ENCODE measurements at regions not wholly inside any gene's neighbourhood (a gene's known extent, or its start where the extent isn't known, plus 50 kb on each side); places are given as distances from the start of the nearest gene placed in this dataset.

DNA sequence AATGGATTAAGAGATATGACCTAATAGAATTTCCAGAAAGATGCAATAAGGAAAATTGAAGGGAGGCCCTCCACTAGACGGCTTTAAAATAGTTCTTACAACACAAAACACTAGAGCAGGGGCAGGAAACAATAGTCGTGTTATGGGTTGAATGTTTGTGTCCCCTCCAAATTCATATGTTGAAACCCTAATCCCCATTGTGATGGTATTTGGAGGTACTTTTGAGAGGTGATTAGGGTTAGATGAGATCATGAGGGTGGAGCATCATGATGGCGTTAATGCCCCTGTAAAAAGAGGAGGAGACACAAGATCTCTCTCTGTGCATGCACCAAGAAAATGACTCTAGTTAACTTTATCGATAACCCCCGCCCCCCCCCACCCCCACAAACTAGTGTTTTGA is 104.0 kb upstream of the HMGN3 start:
- no peak for DNase-seq (ENCODE audit: low read depth, low spot score)
- H3K4me3 ChIP-seq (ENCODE audit: low read depth, low read length): no peak overlapping the region
- TF ChIP-seq, protein P1, sequence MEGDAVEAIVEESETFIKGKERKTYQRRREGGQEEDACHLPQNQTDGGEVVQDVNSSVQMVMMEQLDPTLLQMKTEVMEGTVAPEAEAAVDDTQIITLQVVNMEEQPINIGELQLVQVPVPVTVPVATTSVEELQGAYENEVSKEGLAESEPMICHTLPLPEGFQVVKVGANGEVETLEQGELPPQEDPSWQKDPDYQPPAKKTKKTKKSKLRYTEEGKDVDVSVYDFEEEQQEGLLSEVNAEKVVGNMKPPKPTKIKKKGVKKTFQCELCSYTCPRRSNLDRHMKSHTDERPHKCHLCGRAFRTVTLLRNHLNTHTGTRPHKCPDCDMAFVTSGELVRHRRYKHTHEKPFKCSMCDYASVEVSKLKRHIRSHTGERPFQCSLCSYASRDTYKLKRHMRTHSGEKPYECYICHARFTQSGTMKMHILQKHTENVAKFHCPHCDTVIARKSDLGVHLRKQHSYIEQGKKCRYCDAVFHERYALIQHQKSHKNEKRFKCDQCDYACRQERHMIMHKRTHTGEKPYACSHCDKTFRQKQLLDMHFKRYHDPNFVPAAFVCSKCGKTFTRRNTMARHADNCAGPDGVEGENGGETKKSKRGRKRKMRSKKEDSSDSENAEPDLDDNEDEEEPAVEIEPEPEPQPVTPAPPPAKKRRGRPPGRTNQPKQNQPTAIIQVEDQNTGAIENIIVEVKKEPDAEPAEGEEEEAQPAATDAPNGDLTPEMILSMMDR (IDR thresholded peaks at IDR 0.05; ENCODE audit: low read depth, low read length): no peak
- in situ Hi-C loops (cut with HindIII; ENCODE audit: low sequenced_read_pairs): no loop called here

DNA sequence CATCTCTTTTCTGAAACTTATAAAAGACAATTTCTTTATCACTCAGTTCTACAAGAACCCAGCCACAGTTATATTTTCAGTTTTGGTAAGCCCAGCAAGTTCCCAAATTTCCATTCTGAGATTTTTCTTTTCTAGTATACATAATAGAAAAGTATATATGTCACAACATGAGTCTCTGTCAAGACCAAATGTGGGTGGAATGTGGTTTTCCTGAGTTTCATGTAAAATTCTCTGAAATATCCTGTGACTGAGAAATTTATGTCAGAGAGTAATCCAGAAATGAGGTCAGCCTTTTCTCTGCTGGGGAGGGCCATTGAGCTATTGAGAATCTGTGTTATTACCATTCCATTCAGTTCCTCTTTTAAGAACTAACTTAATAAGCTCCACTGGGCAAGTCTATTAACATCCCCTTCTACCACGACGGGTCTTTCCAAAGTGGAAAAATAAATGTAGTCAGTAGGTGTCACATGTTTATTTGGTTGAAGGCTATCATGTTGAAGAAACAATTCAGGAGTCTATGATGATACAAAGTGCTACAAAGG is 100.7 kb upstream of the HMGN3 start:
- in situ Hi-C loops (cut with HindIII; ENCODE audit: low sequenced_read_pairs): no loop called here
- DNase-seq (ENCODE audit: low read depth, low spot score): no peak
- TF ChIP-seq, protein P1 (IDR thresholded peaks at IDR 0.05; ENCODE audit: low read depth, low read length): no peak
- no peak overlapping the region for H3K4me3 ChIP-seq (ENCODE audit: low read depth, low read length)

DNA sequence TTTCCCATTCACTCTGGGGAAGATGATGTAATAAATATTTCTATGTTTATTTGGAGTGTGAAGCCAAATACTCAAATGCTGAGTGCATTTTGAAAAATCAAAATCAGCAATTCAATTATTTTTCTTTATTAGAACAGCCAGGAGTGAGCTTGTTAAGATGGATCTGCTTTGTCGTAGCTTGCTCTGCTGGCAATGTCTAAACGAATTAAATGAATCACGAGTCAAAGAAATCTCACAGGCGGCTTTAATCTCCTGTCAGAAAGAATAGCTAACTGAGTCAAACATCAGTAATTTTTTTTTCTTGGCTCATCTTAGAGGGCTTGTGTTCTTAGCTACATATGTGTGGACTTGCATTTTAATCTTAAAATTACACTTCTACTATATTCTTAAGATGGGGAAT is 100.2 kb upstream of the HMGN3 start:
- DNase-seq (ENCODE audit: low read depth, low spot score): no peak
- TF ChIP-seq, protein P1 (IDR thresholded peaks at IDR 0.05; ENCODE audit: low read depth, low read length): no peak
- in situ Hi-C loops (cut with HindIII; ENCODE audit: low sequenced_read_pairs): no loop called here
- no peak overlapping the region for H3K4me3 ChIP-seq (ENCODE audit: low read depth, low read length)

DNA sequence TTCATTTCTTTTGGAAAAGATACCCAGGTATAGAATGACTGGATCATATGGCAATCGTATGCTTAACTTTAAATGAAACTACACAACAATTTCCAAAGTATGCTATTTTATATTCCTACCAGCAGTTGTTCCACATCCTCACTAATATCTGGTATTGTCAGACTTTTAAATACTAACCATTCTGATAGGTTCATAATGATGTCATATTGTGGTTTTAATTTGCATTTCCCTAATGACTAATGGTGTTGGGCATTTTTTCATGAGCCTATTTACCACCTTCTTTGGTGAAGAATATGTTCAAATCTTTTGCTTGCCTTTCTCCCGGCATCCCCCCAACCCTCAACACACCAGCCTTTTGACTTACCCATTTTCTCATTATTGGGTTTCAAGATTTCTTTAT is 96.2 kb upstream of the HMGN3 start:
- TF ChIP-seq, protein P1 (IDR thresholded peaks at IDR 0.05; ENCODE audit: low read depth, low read length): no peak
- DNase-seq (ENCODE audit: low read depth, low spot score): no peak
- in situ Hi-C loops (cut with HindIII; ENCODE audit: low sequenced_read_pairs): no loop called here
- no peak overlapping the region for H3K4me3 ChIP-seq (ENCODE audit: low read depth, low read length)

DNA sequence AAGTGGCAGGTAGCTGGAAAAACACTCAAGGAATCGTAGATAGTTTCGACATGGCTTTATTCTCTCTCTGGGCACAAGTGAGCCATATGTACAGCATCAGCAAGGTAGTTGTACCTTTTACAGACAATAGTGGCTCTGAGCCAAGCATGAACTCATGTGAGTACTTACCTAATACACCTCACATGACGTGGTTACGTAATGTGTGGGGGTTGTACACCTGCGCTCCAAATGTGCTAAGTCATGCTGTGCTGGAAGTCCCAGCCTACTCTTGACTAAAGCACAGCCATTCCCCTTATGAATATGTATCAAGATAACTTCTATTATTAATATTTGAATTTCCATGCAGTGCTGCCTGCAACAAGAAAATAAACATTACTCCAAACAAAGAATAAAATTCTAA is 78.8 kb upstream of the HMGN3 start:
- in situ Hi-C loops (cut with HindIII; ENCODE audit: low sequenced_read_pairs): no loop called here
- no peak for DNase-seq (ENCODE audit: low read depth, low spot score)
- TF ChIP-seq, protein P1 (IDR thresholded peaks at IDR 0.05; ENCODE audit: low read depth, low read length): no peak
- no peak overlapping the region for H3K4me3 ChIP-seq (ENCODE audit: low read depth, low read length)

DNA sequence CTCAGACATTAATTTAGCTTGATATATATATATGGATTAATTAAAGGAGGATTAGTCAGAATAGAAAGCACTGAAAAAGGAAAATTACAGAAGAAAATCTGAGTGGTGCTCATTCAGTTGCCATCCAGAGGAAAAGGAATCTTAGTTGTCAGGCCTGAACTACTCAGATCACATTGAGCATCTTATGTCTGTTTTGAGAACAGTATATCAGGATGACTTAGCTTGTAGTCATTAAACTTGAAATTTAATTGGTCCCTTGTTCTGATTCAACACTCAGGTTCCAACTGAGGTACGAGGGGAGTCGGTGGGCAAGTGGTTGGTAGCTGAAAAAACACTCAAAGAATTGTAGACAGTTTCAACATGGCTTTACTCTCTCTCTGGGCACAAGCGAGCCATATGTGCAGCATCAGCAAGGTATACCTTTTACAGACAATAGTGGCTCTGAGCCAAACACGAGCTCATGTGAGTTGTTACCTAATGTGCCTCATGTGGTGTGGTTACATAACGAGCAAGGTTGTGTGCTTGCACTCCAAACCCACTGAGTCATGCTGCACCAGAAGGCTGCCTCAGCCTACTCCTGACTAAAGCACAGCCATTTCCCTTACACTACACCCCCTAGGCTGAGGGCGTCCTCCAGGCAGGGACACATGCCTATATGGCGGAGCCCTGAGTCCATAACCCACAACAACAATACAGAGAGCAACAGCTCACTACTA is 73.0 kb upstream of the HMGN3 start:
- in situ Hi-C loops (cut with HindIII; ENCODE audit: low sequenced_read_pairs): no loop called here

More for the DNA sequence above, 73.0 kb upstream of the HMGN3 start:
- DNase-seq (ENCODE audit: low read depth, low spot score): no peak
- no peak overlapping the region for H3K4me3 ChIP-seq (ENCODE audit: low read depth, low read length)
- TF ChIP-seq, protein P1 (IDR thresholded peaks at IDR 0.05; ENCODE audit: low read depth, low read length): no peak

Measured in astrocyte of the spinal cord (primary cell).